GM21723 (cell line): ENCODE measurements at regions not wholly inside any gene's neighbourhood (a gene's known extent, or its start where the extent isn't known, plus 50 kb on each side); places are given as distances from the start of the nearest gene placed in this dataset.
"Not testable (repeated sequence)": the region's sequence is repeated elsewhere in the genome, so short reads cannot be mapped to it uniquely, and the experiment has no call there.

Experiments used
- ATAC-seq: cut with Tn5 transposase; IDR thresholded peaks from one replicate; pipeline ENCODE4 v1.9.1; 2021; ENCODE audit warnings: mild to moderate bottlenecking, moderate library complexity; ENCODE audit not compliant: unreplicated experiment

DNA sequence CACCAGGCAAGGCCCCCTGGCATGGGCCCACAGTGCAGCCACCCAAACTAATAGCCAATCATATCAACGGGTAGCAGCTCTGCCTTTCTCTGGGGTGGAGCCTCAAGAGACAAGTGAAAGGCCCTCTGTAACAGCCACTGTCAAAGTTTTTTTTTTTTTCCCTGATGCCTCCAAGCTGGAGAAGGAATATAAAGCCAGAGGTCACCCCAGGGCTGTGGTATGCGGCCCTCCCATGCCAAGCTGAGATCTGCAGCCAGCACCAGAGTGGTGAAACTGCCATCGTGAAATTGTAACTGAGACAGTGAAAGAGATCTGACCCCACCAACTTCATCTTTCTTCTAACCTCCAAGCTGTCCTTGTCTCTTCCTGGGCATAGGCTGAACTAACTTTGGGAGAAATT is 407.0 kb downstream of the KLHL4 start:
- ATAC-seq = no peak

- ATAC-seq = no peak
These were observed 424.2 kb downstream of the KLHL4 start for GRCh38 chrX:87941841-87942240.

- no peak for ATAC-seq
These were observed 443.9 kb downstream of the KLHL4 start for GRCh38 chrX:87961471-87961870.

DNA sequence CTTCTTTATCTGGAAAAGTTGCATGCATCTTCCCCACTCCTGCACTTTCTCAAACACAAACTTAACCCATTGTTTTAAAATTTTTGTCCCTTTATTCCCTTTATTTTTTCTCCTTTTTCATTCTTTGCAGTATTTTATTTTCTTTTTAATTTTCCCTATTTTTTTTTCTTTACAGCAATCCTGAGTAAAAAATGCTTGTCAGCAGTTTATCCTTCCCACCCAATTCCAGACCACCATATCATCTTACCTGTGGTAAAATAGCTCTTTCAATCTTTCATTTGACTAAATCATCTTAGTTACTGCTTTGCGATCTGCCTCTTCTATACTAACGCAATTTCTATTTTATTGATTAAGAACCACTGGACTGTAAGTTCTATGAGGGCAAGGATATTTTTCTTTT is 450.5 kb downstream of the KLHL4 start:
- ATAC-seq = no peak

DNA sequence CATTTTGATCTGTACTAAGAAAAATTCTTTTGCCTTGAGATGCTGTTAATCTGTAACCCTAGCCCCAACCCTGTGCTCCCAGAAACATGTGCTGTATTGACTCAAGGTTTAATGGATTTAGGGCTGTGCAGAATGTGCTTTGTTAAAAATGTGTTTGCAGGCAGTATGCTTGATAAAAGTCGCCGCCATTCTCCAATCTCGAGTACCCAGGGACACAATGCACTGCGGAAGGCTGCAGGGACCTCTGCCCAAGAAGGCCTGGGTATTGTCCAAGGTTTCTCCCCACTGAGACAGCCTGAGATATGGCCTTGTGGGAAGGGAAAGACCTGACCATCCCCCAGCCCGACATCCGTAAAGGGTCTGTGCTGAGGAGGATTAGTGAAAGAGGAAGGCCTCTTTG is 454.5 kb downstream of the KLHL4 start:
- not testable (repeated sequence) for ATAC-seq

DNA sequence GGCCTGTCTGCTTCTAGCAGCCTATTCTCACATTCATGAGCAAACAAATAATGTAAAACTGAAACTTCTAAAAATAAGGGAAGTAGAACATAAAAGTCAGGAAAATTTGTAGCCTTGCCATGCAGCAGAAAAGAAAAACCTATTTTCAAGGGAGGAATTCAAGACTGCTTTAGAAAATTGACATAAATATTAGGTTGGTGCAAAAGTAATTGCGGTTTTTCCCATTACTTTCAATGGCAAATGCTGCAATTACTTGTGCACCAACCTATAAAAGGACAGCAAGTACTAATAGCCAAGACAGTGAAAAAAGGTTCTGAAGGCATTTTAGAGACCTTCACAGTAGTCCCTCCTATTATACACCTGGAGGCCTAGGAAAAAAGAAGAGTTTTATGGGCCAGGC is 457.8 kb downstream of the KLHL4 start:
- no peak for ATAC-seq

GRCh38 chrX:88007873-88008272 is 490.3 kb downstream of the KLHL4 start:
- not testable (repeated sequence) for ATAC-seq

DNA sequence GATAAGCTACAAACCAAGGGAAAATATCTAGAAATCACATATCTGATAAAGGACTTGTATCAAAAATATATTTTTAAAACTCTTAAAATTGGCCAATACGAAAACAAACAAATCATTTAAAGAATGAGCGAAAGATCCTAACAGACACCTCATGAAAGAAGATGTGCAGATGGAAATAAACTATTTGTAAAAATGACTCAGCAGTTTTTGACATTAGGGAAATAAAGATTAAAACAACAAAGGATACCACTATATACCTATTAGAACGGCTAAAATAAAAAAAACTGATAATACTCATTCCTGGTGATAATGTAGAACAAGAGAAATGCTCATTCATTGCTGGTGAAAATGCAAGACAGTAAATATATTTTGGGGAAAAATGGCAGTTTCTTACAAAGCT is 506.4 kb downstream of the KLHL4 start:
- ATAC-seq = no peak

GRCh38 chrX:88072339-88073030 is 554.9 kb downstream of the KLHL4 start:
- ATAC-seq = no peak

GRCh38 chrX:88101968-88102367 is 584.4 kb downstream of the KLHL4 start:
- ATAC-seq = no peak

DNA sequence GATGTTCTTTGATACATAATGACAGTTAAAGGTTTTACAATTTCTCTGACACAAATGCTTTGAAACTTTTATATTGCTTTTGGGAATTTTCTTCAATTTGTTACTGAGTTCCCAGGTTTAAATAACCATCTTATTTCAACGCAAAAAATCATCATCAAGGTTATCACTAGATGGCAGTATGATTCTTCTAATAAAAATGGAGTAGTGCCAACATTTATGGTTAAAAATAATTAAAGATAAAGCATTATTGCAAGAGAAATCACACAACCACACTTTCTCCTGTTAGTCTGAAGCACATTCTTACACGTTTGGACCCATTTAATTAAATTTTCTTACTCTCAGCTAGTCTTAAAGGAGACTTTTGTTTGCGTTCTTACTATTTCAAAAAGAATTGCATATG is 611.3 kb upstream of the CPXCR1 start:
- no peak for ATAC-seq

- ATAC-seq = no peak
These were observed 610.7 kb upstream of the CPXCR1 start for GRCh38 chrX:88136328-88136727.

GRCh38 chrX:88146577-88146976 is 600.4 kb upstream of the CPXCR1 start:
- no peak for ATAC-seq

DNA sequence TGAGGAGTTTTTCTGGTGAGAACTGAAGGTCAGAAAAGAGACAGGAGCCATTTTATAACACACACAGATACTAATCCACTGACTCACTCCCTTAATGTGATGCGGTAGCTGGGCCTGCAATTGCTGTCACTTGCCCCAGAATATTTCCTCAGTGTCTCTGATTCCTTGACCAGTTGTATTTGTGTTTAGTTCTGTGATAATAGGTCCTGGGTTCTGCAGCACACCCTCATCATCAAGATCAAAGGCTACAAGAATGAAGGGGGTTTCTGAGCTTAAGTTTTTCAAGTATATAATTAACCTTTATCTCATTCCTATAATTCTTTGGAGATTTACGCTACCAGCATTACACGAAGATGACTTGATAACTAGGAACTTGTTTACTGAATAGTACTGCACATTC is 576.5 kb upstream of the CPXCR1 start:
- ATAC-seq = no peak

- not testable (repeated sequence) for ATAC-seq
These were observed 573.0 kb upstream of the CPXCR1 start for GRCh38 chrX:88173932-88174440.

- no peak for ATAC-seq
These were observed 544.9 kb upstream of the CPXCR1 start for GRCh38 chrX:88202149-88202548.

GRCh38 chrX:88244066-88244465 is 503.0 kb upstream of the CPXCR1 start:
- ATAC-seq = no peak

GRCh38 chrX:88284844-88285243 is 462.2 kb upstream of the CPXCR1 start:
- no peak for ATAC-seq

DNA sequence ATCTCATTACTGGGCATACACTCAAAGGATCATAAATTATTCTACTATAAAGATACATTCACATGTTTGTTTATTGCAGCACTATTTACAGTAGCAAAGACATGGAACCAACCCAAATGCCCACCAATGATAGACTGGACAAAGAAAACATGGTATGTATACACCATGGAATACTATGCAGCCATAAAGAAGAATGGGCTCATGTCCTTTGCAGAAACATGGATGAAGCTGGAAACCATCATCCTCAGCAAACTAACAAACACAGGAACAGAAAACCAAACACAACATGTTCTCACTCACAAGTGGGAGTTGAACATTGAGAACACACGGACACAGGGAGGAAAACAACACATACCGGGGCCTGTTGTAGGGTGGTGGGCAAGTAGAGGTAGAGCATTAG is 433.1 kb upstream of the CPXCR1 start:
- ATAC-seq = not testable (repeated sequence)

DNA sequence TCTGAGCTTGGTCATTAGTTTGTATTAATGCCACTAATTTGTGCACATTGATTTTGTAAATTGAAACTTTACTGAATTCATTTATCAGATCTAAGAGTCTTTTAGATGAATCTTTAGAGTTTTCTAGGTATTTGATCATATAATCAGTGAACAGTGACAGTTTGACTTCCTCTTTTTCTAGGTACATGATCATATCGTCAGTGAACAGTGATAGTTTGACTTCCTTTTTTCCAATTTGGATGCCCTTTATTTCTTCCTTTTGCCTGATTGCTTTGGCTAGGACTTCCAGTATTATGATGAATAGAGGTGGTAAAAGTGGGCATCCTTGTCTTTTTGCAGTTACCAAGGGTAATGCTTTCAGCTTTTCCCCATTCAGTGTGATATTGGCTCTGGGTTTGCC is 421.4 kb upstream of the CPXCR1 start:
- ATAC-seq = no peak

DNA sequence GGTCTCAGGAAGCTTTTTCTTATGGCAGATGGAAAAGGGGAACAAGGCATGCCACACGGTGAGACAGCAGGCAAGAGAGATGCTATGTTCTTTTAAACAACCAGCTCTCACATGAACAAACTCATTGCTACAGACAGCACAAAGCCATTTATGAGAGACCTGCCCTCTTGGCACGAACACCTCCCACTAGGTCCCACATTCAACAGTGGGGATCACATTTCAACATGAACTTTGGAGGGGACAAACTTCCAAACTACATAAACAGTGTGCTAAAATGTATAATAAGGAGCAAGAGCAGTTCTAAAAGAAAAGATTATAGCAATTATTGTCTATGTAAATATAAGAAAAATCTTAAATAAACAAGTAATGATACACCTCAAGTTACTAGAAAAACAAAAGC is 391.8 kb upstream of the CPXCR1 start:
- ATAC-seq = no peak

DNA sequence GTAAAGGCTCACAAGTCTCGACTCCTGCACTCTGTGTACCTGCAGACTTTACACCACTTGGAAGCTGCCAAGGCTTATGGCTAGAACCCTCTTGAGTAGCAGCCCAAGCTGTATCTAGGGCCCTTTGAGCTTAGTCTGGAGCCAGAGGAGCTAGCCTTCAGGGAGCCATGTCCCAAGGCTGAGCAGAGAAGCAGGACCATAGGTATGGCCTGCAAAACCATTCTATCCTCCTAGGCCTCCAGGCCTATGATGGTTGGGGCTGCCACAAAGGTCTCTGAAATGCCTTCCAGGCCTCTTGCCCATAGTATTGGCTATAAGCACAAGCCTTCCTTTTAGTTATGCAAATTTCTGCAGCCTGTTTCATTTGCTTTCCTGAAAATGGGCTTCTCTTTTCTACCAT is 380.7 kb upstream of the CPXCR1 start:
- ATAC-seq = no peak

DNA sequence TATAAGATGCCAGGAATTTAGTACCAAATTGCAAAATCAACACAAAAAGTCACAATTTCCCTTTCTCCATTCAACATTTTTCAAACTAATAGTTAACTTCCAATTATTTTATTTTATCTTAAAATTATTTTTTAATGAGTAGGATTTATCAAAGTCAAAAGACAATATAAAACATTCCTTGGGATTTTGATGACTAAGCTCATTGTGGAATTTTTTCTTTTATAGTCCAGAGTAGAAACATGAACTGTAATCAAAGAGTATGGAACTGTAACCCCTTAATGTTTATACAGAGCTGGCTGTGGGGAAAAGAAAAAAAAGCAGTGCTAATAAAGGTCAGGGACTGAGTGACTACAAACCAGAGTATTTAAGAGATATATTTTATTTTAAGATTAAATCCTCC is 368.6 kb upstream of the CPXCR1 start:
- no peak for ATAC-seq
